Heart left ventricle (tissue), 13 donors: ENCODE measurements at regions not wholly inside any gene's neighbourhood (a gene's known extent, or its start where the extent isn't known, plus 50 kb on each side); places are given as distances from the start of the nearest gene placed in this dataset.

ENCODE experiments used
- CTCF ChIP-seq, 12 donors: fragments of 200-600 bp; sonication (generic) in 4 of 12; IDR thresholded peaks; one replicate each; pipeline versions ENCODE4 v1.5.0 to v1.8.0; 2018 to 2022; ENCODE audit warnings: antibody characterized with exemption in 12 of 12, mild to moderate bottlenecking in 5 of 12
- POLR2A ChIP-seq, 2 donors: fragments of 450-650 bp; IDR thresholded peaks; one replicate each; pipeline ENCODE4 v1.6.1; 2017; ENCODE audit warnings: antibody characterized with exemption in 2 of 2, mild to moderate bottlenecking in 2 of 2, moderate library complexity in 2 of 2
- donor health status: ischemic (EF 13 %, LVEDD 7.1; RV severe dilation, severe dysfunction).
- donor health status: DM: no; HTN: yes; CAD: no.
- donor health status: DM: no; HTN: no; CAD: no.
- donor health status: ischemic (EF 25% LVEDD 6.9; RV normal size, moderate dysfunction).
- donor health status: ischemic (EF 25% LVEDD 5.7; RV mildly dilated, moderate dysfunction).
- donor health status: ischemic (EF 35%, LVEDD 5.7; RV mildly dilated, moderate dysfunction).
- donor health status: nonischemic (EF 11% LVEDD 7.7; RV severe dilation, severe dysfunction).
- donor health status: DM: yes; HTN: yes; CAD: no.
- donor health status: PGD.
- donor health status: ischemic (EF 29% LVEDD 5.4; RV normal size, mild dysfunction).
- donor health status: nonischemic (EF 23%, LVEDD 6.1; RV moderate dilation, normal function).

- TF ChIP-seq POLR2A (IDR thresholded peaks at IDR 0.05) (no peak), CTCF (IDR thresholded peaks at IDR 0.05) (no peak)
Observed at GRCh38 chr5:73346878-73347408, 101.6 kb downstream of the FOXD1 start.
